ENCODE measurements at regions not wholly inside any gene's neighbourhood (a gene's known extent, or its start where the extent isn't known, plus 50 kb on each side); places are given as distances from the start of the nearest gene placed in this dataset.
"Not testable (repeated sequence)": the region's sequence is repeated elsewhere in the genome, so short reads cannot be mapped to it uniquely, and the experiment has no call there.

DNA sequence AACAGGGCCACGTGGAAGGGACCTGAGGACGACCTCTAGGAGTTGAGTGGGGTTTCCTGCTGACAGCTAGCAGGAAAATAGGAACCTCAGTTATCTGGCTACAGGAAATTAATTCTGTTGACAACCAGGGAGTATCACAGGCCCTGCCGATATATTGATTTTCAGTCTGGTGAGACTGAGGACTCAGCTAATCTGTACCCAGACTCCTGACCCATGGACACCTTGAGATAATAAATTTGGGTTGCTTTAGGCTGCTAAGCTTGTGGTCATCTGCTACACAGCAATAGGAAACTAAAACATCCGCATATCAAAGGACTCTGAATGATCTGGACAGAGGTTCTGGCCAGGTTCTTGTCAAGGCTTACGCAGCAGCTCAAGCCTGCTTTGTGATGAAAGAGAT is 80.8 kb upstream of the CNEP1R1 start:
- no peak for DNase-seq

DNA sequence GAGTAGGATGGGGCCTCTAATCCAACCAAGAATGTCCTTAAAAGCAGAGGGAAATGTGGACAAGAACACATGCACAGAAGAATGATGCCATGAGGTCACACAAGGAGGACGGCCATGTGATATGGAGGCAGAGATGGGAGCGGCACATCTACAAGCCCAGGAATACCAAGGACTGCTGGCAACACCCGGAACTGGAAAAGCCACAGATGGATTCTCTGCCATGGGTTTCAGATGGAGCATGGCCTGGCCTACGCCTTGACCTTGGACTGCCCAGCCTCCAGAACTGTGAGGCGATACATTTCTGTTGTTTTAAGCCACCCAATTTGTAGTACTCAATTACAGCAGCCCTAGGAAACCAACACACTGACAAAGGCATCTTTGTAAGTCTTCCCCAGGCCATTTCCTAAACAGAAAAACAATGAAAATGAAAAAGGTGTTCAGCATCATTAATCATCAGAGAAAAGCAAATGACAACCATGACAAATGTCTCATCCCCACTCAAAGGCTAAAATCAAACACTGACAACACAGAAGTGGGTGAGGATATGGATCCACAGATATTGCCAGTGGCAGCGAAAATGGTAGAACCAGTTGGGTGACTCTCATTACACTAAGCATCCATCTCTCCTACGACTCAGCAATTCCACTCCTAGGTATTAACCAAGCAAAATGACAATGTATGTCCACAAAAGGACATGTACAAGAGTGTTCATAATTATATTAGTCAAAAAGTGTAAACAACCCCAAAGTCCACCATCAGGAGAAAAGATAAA is 76.9 kb upstream of the CNEP1R1 start:
- DNase-seq, result no peak

DNA sequence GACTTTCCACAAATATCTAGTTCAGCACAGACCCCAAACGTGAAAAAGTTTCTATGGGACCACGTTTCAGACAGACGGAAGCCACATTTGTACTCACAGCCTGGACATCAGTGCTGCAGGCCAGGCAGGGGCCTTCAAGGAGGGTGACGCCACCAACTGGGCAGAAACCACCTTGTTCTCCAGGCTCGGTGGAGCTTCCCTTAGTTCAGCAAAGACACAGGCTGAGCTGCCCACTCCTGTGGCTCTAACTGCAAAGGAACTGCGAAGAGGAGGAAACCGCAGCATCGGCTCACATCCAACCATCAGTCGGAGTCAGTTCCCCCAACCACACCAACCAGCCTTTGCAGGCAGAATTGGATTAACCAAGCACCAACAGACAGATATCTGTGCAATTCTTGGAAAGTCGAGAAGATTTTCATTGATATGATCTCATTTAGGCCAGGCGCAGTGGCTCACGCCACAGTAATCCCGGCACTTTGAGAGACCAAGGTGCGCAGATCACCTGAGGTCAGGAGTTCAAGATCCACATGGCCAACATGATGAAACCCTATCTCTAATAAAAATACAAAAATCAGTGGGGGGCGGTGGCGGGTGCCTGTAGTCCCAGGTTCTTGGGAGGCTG is 73.3 kb upstream of the CNEP1R1 start:
- no peak for DNase-seq

DNA sequence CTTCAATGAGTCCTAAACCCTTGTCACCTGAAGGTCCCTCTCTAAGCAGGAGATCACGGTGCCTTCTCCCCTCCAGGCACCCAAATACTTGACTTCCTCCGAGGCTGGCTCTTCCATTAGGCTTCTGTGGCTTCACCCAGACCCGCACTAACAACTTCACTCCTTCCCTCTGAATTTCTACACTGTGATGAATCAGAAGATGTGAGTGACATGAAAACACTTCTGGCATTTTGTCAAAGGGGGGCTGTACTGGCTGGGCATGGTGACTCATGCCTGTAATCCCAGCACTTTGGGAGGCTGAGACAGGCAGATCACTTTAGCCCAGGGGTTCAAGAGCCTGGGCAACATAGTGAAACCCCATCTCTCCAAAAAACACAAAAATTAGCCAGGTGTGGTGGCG is 72.6 kb upstream of the CNEP1R1 start:
- DNase-seq, result no peak

DNA sequence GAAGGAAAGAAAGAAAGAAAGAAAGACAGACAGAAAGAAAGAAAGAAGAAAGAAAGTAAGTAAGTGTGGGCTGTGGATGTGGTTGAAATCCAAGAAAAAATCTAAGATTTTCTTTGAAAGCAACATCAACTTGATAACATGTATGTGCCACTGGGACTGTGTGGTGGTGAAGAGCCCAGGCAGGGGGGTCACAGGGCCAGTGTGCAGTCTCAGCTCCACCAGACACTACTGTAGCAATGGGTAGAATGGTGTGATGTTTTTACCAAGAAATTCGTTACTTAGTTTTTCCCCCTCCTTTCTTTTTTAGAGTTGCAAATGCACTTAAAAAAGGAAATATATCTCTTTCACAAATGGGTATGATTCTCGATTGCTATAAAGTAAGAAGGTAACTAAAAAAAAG is 71.9 kb upstream of the CNEP1R1 start:
- no peak for DNase-seq

DNA sequence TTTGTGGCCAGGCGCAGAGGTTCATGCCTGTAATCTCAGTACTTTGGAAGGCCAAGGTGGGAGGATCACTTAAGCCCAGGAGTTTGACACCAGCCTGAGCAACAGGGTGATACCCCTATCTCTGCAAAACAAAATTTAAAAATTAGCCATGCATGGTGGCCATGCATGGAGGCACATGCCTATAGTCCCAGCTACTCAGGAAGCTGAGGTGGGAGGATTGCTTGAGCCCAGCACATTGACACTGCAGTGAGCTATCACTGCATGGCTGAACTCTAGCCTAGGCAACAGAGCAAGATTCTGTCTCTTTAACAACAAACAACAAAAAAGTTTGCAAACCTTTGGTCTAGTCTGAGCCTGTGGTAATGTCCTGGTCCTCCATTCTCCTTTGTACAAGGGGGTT is 69.2 kb upstream of the CNEP1R1 start:
- DNase-seq, result no peak

DNA sequence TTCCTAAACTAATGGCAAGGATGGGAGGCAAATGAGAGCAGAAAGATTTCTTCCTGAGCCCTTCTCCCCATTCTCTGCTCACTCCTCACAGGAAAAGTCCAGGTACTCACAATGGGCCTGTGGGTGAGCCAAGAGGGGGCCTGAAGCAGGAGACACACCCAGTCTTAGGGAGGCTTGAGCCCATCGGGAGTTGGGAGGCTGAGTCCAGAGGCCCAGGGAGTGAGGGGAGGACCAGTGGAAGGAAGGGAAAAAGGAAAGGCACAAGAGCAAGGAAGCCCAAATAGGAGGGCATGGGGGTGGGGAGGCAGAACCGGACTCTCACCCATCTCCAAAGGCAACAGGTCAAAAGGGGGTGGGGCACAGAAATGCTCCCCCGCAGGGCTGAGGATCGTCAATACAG is 68.1 kb upstream of the CNEP1R1 start:
- DNase-seq, result no peak

DNA sequence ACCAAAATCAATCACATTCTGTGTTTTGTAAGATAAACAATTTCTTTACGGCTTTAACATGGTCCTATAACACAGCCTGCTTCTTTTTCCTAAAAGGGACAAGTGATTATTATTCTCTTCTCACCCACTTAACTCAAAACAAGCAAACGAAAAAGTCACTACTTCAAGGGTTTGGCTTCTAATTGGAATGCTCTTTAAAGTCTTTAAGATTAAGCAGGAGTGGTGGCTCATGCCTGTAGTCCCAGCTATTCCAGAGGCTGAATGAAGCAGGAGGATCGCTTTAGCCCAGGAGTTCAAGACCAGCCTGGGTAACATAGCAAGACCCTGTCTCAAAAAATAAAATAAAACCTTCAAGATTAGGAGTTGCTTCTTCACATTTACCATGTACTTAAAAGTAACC is 66.6 kb upstream of the CNEP1R1 start:
- no peak for DNase-seq

DNA sequence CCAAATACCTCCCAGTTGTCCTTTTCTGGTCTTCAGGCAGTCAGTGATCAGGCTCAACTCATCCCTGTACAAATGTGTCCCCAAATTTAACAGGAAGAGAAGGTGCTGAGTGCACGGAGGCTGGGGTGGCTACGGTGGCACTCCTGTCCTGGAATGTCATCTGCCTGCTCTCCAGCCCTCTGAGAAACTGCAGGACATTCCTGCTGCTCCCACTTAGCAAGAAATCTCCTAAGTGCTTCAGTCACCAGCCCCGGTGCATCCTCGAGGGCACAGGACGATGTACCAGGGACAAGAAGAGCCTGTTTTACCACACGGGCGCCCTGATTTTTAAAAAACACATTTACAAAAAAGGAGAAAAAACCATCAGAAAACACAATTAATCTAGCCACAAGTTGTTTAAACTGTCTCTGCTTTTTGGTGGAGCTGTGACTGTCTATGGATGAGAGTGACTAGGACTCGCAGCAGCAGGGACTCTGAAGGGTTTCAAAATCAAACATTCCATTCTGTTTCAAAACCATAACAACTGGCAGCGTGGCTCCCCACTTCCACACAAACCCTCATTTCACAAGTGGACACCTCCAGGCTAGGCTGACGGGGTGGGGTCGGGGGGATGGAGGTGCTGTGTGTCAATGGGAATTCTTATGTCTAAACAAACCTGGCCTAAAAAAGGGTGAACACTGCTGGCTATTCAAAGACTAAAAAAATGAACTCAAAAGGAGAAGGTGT is 65.3 kb upstream of the CNEP1R1 start:
- no peak for DNase-seq

DNA sequence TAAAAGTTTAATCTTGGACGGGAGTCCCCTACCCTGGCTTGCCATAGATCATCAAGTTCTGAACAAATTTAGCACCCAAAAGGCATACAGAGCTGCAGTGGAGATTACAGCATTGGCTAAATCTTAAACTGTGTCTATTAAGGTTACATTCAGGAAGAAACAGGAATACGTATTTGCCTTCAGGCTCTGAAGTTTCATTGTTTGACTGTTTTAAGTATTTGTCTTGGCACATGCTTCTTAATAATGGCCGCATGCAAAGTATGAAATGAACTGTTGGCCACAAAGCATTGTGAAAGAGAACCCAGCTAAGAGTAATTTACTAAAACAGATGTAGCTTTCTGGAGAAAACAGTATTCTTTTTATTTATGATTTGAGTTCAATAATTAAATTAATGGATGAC is 63.9 kb upstream of the CNEP1R1 start:
- no peak for DNase-seq

DNA sequence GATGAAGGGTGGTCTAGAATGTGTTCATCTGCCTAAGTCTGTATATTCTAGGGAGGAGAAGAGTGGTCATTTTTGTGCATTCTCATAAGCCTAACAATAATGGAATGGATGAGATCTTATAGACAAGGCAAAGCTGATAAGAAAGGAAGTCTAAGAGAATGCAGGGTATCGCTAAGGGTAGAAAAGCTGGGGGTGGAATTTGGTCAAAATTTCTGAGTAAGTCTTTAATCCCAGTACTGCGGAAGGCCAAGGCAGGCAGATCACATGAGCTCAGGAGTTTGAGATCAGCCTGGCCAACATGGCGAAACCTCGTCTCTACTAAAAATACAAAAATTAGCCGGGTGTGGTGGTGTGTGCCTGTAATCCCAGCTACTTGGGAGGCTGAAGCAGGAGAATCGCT is 62.5 kb upstream of the CNEP1R1 start:
- DNase-seq, result not testable (repeated sequence)

DNA sequence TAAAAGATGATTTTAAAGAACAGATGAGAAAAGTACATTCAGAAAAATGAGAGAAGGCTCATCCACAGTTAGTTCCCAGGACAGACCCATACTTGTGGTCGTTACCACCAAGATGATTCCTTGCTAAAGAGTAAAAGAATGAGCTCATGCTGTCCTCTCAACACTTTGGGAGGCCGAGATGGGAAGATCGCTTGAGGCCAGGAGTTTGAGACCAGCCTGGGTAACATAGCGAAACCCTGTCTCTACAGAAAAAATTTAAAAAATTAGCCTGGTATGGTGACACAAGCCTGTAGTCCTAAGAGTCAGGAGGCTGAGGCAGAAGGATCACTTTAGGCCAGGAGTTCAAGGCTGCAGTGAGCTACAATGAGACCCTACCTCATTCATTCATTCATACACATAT is 60.7 kb upstream of the CNEP1R1 start:
- DNase-seq, result no peak

DNA sequence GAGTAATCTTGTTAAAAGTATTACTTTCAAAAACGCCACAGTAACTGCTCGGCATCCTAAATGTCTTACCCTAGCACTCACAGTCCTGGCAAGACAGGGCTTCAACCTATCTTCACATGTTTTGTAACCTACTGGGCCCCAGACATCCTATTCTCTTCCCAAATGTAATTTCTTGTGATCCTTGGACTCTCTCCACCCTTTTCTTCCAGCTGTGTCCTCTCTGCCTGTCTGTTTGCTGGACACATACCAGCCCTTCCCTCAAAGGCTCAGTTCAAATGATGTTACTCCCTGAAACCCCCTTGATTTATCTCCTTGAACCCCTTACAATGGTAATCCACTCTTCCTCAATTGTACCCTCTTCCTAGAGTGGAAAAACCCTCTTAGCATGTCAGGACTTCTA is 60.1 kb upstream of the CNEP1R1 start:
- DNase-seq, result no peak

DNA sequence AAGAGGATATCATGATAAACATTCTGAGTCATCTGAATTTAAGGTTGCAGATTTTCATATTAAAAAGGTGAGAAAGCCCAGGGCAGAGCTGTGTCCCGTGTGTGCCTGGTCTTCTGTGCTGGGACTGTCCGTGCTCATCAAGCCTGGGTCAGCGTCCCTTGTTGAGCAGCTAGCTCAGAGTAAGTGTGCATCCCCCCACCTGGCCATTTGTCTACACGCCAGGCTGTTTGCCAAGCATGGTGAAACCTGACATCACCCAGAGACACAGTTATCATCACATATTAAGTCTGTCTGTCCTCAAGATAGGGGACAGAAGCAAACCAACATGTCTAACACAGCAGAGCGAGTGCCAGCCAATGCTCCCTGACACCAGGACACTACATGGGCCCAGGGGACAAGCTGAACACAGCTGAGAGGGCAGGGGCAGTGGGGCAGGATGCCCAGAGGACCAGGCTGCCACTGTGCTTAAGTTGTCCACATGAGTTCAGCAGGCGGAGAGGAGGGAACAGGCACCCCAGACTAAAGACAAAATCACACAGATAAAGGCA is 57.9 kb upstream of the CNEP1R1 start:
- DNase-seq, result no peak

DNA sequence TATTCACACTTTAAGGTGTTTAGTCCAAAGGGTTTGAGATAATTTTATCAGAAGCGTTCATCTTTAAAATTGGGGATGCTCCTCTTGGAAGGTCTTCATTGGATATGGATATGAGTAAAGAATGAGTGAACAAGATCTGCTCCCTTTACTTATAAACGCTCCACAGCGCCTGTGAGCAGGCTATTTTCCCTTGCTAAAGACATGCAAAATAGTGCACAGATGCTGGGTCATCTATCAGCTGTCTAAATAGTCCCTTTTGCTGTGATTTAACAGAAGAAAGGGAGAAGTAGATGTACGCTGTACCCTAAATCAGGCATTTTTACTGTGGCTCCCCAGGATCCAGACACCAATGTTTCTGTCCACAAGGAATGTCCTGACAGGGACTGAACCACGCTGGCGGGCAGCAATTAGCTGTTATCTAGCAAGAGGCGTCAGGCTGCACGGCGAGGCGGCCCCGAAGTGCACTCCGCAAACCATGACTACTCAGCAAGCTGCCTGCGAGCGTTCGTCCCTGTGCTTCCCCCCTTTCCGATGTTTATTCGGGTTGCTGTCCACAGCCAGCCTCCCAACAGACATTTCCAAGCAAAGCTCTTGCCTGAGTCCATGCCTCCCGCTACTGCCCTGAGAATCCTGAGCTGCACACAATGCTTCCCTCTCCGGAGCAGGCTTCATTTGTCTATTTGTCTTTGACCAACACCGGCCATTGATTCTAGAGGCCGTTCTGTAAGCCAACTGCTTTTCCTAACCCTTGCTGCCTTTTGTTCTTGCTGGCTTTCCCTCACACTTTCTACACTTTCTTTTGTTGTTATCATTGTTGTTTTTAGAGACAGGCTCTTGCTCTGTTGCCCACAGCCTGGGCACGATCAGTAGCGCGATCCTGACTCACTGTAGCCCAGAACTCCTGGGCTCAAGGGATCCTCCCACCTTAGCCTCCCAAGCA is 55.7 kb upstream of the CNEP1R1 start:
- peak; percentile 48 for DNase-seq

DNA sequence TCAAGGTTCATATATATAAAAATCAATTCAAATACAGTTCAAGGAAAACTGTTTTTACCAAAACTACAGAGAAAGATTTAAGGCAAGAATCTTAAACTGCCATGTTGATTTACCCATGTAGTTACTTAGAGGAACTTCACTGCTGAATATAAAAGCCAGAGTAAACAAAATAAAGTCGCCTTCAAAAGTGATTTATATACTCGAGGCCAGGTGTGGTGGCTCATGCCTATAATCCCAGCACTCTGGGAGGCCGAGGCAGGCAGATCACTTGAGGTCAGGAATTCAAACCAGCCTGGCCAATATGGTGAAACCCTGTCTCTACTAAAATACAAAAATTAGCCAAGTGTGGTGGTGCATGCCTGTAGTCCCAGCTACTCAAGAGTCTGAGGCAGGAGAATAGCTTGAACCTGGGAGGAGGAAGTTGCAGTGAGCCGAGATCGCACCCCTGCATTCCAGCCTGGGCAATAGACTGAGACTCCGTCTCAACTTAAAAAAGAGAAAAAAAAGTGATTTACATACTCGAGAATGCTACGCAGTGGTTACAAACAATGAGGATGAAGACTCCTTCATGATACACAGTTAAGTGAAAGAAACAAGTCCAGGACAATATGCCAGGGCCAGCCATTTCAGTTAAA is 54.1 kb upstream of the CNEP1R1 start:
- DNase-seq, result no peak

DNA sequence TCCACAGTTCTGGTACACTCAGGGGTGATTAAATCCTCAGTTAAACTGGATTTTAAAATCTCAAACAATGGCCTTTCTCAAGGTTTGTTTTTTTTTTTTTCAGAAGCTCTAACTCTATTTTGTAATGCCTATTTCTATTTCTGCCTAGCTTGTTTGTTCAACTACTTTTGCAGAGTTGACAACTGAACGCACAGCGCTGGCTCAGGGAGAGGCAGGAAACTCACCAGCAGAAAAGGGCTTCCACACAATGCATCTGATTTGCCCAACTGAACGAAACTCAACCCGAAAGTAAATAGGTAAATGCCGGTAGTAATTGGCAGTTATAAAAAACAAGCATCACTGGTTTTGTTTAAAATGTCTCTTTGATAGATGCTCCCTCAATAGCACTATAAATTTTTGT is 52.7 kb upstream of the CNEP1R1 start:
- no peak for DNase-seq

DNA sequence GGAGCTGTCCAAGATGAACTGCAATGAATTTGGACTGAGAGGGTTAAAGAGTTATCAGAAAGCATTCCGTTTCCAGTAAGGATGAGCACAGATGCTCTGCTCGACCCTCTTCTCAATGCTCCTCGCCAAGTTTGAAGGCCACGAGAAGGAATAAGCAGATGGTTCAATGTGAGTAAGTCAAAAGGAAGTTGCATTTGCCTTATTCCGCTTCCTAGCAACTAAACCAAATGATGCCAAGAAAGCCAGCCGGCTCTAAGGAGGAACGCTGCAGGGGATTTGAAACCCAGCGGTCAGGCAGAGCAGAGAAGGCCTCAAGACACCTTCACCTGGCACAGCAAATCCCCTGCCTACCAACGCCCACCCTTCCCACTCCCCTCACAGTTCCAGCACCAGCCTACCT is 52.1 kb upstream of the CNEP1R1 start:
- no peak for DNase-seq
